Endodermal cell (in vitro differentiated cells): ENCODE measurements at regions not wholly inside any gene's neighbourhood (a gene's known extent, or its start where the extent isn't known, plus 50 kb on each side); places are given as distances from the start of the nearest gene placed in this dataset.

Source experiments
- DNase-seq: peaks from one replicate; pipeline ENCODE4 v3.0.0-alpha.2; 2017
- H3K27ac ChIP-seq: 2 replicates; pipeline ENCODE4 v1.5.1; 2013; ENCODE audit warnings: mild to moderate bottlenecking, low read depth, low read length, moderate library complexity
- H3K27me3 ChIP-seq: 2 replicates; pipeline ENCODE4 v1.6.1; 2013; ENCODE audit warnings: mild to moderate bottlenecking, low read length, moderate library complexity; ENCODE audit not compliant: insufficient read depth, control insufficient read depth, poor library complexity, severe bottlenecking
- H3K36me3 ChIP-seq: 2 replicates; pipeline ENCODE4 v1.7.0; 2013; ENCODE audit warnings: mild to moderate bottlenecking, low read length, moderate library complexity; ENCODE audit not compliant: control insufficient read depth, insufficient read depth
- H3K4me1 ChIP-seq: one replicate; pipeline ENCODE4 v1.7.0; 2013; ENCODE audit warnings: low read length; ENCODE audit not compliant: control insufficient read depth, insufficient read depth
- H3K4me3 ChIP-seq: 2 replicates; pipeline ENCODE4 v1.5.1; 2013; ENCODE audit warnings: mild to moderate bottlenecking, low read length, moderate library complexity
- H3K9ac ChIP-seq: 2 replicates; pipeline ENCODE4 v1.6.1; 2013; ENCODE audit warnings: mild to moderate bottlenecking, low read length, moderate library complexity; ENCODE audit not compliant: poor library complexity, severe bottlenecking; ENCODE audit errors: extremely low read depth
- H3K9me3 ChIP-seq: 2 replicates; pipeline ENCODE4 v1.6.1; 2013; ENCODE audit warnings: mild to moderate bottlenecking, low read length, moderate library complexity; ENCODE audit not compliant: control insufficient read depth
- H3K27ac Mint-ChIP-seq: 2 replicates; pipeline ENCODE4 v1.8.0; 2020; ENCODE audit warnings: mixed read lengths
- H3K27me3 Mint-ChIP-seq: 2 replicates; pipeline ENCODE4 v1.8.0; 2021; ENCODE audit warnings: mild to moderate bottlenecking, mixed read lengths; ENCODE audit not compliant: insufficient read depth
- H3K36me3 Mint-ChIP-seq: 2 replicates; pipeline ENCODE4 v1.8.0; 2020; ENCODE audit warnings: low read depth, mixed read lengths
- H3K4me1 Mint-ChIP-seq: 2 replicates; pipeline ENCODE4 v1.8.0; 2020; ENCODE audit warnings: mixed read lengths
- H3K4me3 Mint-ChIP-seq: 2 replicates; pipeline ENCODE4 v1.8.0; 2020; ENCODE audit warnings: mild to moderate bottlenecking, moderate library complexity, mixed read lengths
- H3K9me3 Mint-ChIP-seq: 2 replicates; pipeline ENCODE4 v1.8.0; 2020; ENCODE audit warnings: mild to moderate bottlenecking, mixed read lengths
- WGBS, 2 experiments: methylation state at CpG; one replicate each; pipeline versions ENCODE4 v1.1.5 to v1.1.7; 2013; ENCODE audit warnings: missing lambda C conversion rate in 2 of 2, mixed read lengths in 1 of 2; ENCODE audit not compliant: insufficient coverage in 1 of 2, insufficient read length in 1 of 2; 5-methylcytosine and 5-hydroxymethylcytosine counted together
- TF ChIP-seq, protein P1 (sequence below): fragments of 200-600 bp; sonication (generic); conservative IDR thresholded peaks from 2 replicates; pipeline ENCODE4 v1.5.0; 2021; ENCODE audit warnings: antibody characterized with exemption, mild to moderate bottlenecking

- DNase-seq, result no peak
- Histone ChIP-seq H3K4me1 (no peaks in the 10 kb centered on the region), H3K27ac (no peak overlapping the region), H3K9ac (no peak overlapping the region), H3K4me3 (no peak overlapping the region), H3K9me3 (peaks cover 9% of the 10 kb centered on the region), H3K36me3 (no peaks in the 10 kb centered on the region), H3K27me3 (no peaks in the 10 kb centered on the region)
- Mint-ChIP-seq H3K9me3 (peaks cover 5% of the 10 kb centered on the region), H3K27ac (no peak overlapping the region), H3K27me3 (no peaks in the 10 kb centered on the region), H3K4me1 (no peaks in the 10 kb centered on the region), H3K36me3 (peaks cover 1% of the 10 kb centered on the region), H3K4me3 (no peak overlapping the region)
- TF ChIP-seq, protein P1, sequence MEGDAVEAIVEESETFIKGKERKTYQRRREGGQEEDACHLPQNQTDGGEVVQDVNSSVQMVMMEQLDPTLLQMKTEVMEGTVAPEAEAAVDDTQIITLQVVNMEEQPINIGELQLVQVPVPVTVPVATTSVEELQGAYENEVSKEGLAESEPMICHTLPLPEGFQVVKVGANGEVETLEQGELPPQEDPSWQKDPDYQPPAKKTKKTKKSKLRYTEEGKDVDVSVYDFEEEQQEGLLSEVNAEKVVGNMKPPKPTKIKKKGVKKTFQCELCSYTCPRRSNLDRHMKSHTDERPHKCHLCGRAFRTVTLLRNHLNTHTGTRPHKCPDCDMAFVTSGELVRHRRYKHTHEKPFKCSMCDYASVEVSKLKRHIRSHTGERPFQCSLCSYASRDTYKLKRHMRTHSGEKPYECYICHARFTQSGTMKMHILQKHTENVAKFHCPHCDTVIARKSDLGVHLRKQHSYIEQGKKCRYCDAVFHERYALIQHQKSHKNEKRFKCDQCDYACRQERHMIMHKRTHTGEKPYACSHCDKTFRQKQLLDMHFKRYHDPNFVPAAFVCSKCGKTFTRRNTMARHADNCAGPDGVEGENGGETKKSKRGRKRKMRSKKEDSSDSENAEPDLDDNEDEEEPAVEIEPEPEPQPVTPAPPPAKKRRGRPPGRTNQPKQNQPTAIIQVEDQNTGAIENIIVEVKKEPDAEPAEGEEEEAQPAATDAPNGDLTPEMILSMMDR, result no peak
- 94 to 100% methylated on average over 1 of the region's 1 CpG for whole genome bisulfite sequencing, 2 experiments
These were observed 85.5 kb downstream of the CAPZA3 start for GRCh38 chr12:18823461-18823860.

DNA sequence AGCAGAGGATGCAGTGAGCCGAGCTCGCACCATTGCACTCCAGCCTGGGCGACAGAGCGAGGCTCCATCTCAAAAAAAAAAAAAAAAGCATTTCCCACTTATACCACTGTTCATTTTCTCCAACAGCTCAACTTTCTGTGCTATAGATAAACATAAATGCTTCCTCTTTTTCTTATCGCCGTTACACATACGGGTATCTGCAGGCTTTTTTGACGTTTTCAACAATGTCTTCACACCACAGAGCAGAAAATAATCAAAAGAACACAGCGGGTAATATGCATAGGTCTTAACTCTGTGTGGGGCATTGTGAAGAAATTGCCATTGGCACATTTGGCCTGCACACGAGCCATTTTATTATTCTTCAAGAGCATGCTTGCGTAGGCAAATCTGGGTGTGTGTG is 86.4 kb downstream of the CAPZA3 start:
- Histone ChIP-seq H3K36me3 (no peaks in the 10 kb centered on the region), H3K4me3 (no peak overlapping the region), H3K4me1 (no peaks in the 10 kb centered on the region), H3K27ac (no peak overlapping the region), H3K9ac (no peak overlapping the region), H3K27me3 (no peaks in the 10 kb centered on the region), H3K9me3 (peaks cover 17% of the 10 kb centered on the region)
- TF ChIP-seq, protein P1, result no peak
- no peak overlapping the region for H3K27ac Mint-ChIP-seq
- WGBS, 2 experiments, result 92 to 98% methylated on average over 7 to 11 of the region's 11 CpGs
- no peak for DNase-seq
- H3K27me3 Mint-ChIP-seq, result no peaks in the 10 kb centered on the region
- peaks cover 3% of the 10 kb centered on the region for H3K36me3 Mint-ChIP-seq
- H3K4me3 Mint-ChIP-seq, result no peak overlapping the region
- peaks cover 13% of the 10 kb centered on the region for H3K9me3 Mint-ChIP-seq
- no peaks in the 10 kb centered on the region for H3K4me1 Mint-ChIP-seq

DNA sequence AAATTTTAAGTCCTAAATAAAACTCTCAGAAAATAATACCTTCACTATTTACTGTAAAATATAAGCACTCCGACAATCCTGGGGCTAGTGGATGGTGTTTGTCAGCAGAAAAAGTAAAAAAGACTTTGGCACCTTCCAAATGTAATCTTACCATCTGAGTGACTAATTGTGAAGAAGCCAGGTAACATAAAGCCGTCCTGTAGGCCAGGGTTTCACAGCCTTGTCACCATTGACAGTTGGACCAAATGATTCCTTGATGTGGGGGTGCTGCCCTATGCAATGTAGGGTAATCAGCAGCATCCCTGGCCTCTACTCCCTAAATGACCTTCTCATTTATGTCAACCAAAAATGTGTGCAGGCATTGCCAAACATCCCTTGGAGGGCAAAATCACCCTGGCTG is 87.2 kb downstream of the CAPZA3 start:
- Mint-ChIP-seq H3K4me3 (no peak overlapping the region), H3K27ac (no peak overlapping the region), H3K9me3 (peaks cover 20% of the 10 kb centered on the region), H3K36me3 (peaks cover 3% of the 10 kb centered on the region), H3K4me1 (no peaks in the 10 kb centered on the region), H3K27me3 (no peaks in the 10 kb centered on the region)
- Histone ChIP-seq H3K4me1 (no peaks in the 10 kb centered on the region), H3K9me3 (peaks cover 26% of the 10 kb centered on the region), H3K4me3 (no peak overlapping the region), H3K27ac (no peak overlapping the region), H3K9ac (no peak overlapping the region), H3K27me3 (no peaks in the 10 kb centered on the region), H3K36me3 (no peaks in the 10 kb centered on the region)
- DNase-seq, result no peak
- TF ChIP-seq, protein P1, result no peak
- WGBS, 2 experiments, result 87 to 100% methylated on average over 1 to 2 of the region's 2 CpGs
